ENCODE measurements at regions not wholly inside any gene's neighbourhood (a gene's known extent, or its start where the extent isn't known, plus 50 kb on each side); places are given as distances from the start of the nearest gene placed in this dataset.

- no peaks in the 10 kb centered on the region for H3K36me3 ChIP-seq (ENCODE audit: low read depth, low read length)
- no peaks in the 10 kb centered on the region for H3K79me2 ChIP-seq (ENCODE audit: low read length)
- no peaks in the 10 kb centered on the region for H3K4me1 ChIP-seq (ENCODE audit: insufficient read depth, low read length)
- no peak for DNase-seq
- no peaks in the 10 kb centered on the region for H3F3A ChIP-seq (ENCODE audit: low read length, unreplicated experiment)
- no peak overlapping the region for H3K27ac ChIP-seq (ENCODE audit: low read length)
- intact Hi-C loops (cut with micrococcal nuclease) = no loop called here
- no peak for ATAC-seq
- H3K9me2 ChIP-seq (replicated peaks; ENCODE audit: low read length) = no peaks in the 10 kb centered on the region
- no peak overlapping the region for H3K9ac ChIP-seq (ENCODE audit: low read length)
- CTCF ChIA-PET = no interaction called here
- H4K20me1 ChIP-seq (ENCODE audit: low read length) = no peaks in the 10 kb centered on the region
- H3K4me3 ChIP-seq (ENCODE audit: low read length) = no peak overlapping the region
- no peak overlapping the region for H3K4me2 ChIP-seq (ENCODE audit: low read length)
- TF ChIP-seq EZH2 (IDR thresholded peaks at IDR 0.05; ENCODE audit: low read length, unreplicated experiment) (no peak), EZH2phosphoT487 (IDR thresholded peaks at IDR 0.05; ENCODE audit: borderline replicate concordance, low read length) (no peak)
- TF ChIP-seq, protein P1, sequence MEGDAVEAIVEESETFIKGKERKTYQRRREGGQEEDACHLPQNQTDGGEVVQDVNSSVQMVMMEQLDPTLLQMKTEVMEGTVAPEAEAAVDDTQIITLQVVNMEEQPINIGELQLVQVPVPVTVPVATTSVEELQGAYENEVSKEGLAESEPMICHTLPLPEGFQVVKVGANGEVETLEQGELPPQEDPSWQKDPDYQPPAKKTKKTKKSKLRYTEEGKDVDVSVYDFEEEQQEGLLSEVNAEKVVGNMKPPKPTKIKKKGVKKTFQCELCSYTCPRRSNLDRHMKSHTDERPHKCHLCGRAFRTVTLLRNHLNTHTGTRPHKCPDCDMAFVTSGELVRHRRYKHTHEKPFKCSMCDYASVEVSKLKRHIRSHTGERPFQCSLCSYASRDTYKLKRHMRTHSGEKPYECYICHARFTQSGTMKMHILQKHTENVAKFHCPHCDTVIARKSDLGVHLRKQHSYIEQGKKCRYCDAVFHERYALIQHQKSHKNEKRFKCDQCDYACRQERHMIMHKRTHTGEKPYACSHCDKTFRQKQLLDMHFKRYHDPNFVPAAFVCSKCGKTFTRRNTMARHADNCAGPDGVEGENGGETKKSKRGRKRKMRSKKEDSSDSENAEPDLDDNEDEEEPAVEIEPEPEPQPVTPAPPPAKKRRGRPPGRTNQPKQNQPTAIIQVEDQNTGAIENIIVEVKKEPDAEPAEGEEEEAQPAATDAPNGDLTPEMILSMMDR (conservative IDR thresholded peaks at IDR 0.05; ENCODE audit: low read depth, low read length) = no peak
- no TSS peak for BruUV-seq (replicated peaks)
- H3K9me3 ChIP-seq (ENCODE audit: low read length) = no peaks in the 10 kb centered on the region
- no peaks in the 10 kb centered on the region for H3K27me3 ChIP-seq (ENCODE audit: low read length)
- no peak overlapping the region for H2AFZ ChIP-seq (ENCODE audit: low read length)
- POLR2A ChIA-PET (ENCODE audit: unreplicated experiment) = interaction anchor here (0.7 kb wide), 1 partner anchor 271 kb away, joined by 3 read pairs; no protein-coding TSS in a partner anchor
These were observed 766.9 kb upstream of the ZEB2 start for GRCh38 chr2:145286716-145287275.

- DNase-seq (peak; percentile 43), ATAC-seq (peak; percentile 93)
- intact Hi-C loops (cut with micrococcal nuclease) = no loop called here
- H3K4me1 ChIP-seq (ENCODE audit: insufficient read depth, low read length) = no peaks in the 10 kb centered on the region
- no peak overlapping the region for H3K27ac ChIP-seq (ENCODE audit: low read length)
- H3K9me2 ChIP-seq (replicated peaks; ENCODE audit: low read length) = no peaks in the 10 kb centered on the region
- H3K36me3 ChIP-seq (ENCODE audit: low read depth, low read length) = no peaks in the 10 kb centered on the region
- no peaks in the 10 kb centered on the region for H3K79me2 ChIP-seq (ENCODE audit: low read length)
- no TSS peak for BruUV-seq (replicated peaks)
- H4K20me1 ChIP-seq (ENCODE audit: low read length) = no peaks in the 10 kb centered on the region
- CTCF ChIA-PET = no interaction called here
- H3F3A ChIP-seq (ENCODE audit: low read length, unreplicated experiment) = no peaks in the 10 kb centered on the region
- POLR2A ChIA-PET (ENCODE audit: unreplicated experiment) = interaction anchor here (0.7 kb wide), 1 partner anchor 752 kb away, joined by 3 read pairs; no protein-coding TSS in a partner anchor
- H3K4me2 ChIP-seq (ENCODE audit: low read length) = no peak overlapping the region
- H3K9ac ChIP-seq (ENCODE audit: low read length) = no peak overlapping the region
- TF ChIP-seq, protein P1 (conservative IDR thresholded peaks at IDR 0.05; ENCODE audit: low read depth, low read length) = no peak
- TF ChIP-seq EZH2 (IDR thresholded peaks at IDR 0.05; ENCODE audit: low read length, unreplicated experiment) (no peak), EZH2phosphoT487 (IDR thresholded peaks at IDR 0.05; ENCODE audit: borderline replicate concordance, low read length) (no peak)
- H3K4me3 ChIP-seq (ENCODE audit: low read length) = no peak overlapping the region
- H2AFZ ChIP-seq (ENCODE audit: low read length) = no peak overlapping the region
- H3K9me3 ChIP-seq (ENCODE audit: low read length) = no peaks in the 10 kb centered on the region
- H3K27me3 ChIP-seq (ENCODE audit: low read length) = no peaks in the 10 kb centered on the region
These were observed 764.6 kb upstream of the ZEB2 start for GRCh38 chr2:145284551-145284950.

- no peaks in the 10 kb centered on the region for H3F3A ChIP-seq (ENCODE audit: low read length, unreplicated experiment)
- H3K9me2 ChIP-seq (replicated peaks; ENCODE audit: low read length) = no peaks in the 10 kb centered on the region
- H3K36me3 ChIP-seq (ENCODE audit: low read depth, low read length) = no peaks in the 10 kb centered on the region
- H3K4me3 ChIP-seq (ENCODE audit: low read length) = no peak overlapping the region
- H3K27me3 ChIP-seq (ENCODE audit: low read length) = no peaks in the 10 kb centered on the region
- ATAC-seq = no peak
- DNase-seq = no peak
- H3K9ac ChIP-seq (ENCODE audit: low read length) = no peak overlapping the region
- intact Hi-C loops (cut with micrococcal nuclease) = no loop called here
- H3K79me2 ChIP-seq (ENCODE audit: low read length) = no peaks in the 10 kb centered on the region
- ChIA-PET CTCF (no interaction called here), POLR2A (ENCODE audit: unreplicated experiment) (no interaction called here)
- no peaks in the 10 kb centered on the region for H4K20me1 ChIP-seq (ENCODE audit: low read length)
- H2AFZ ChIP-seq (ENCODE audit: low read length) = no peak overlapping the region
- TF ChIP-seq, protein P1 (conservative IDR thresholded peaks at IDR 0.05; ENCODE audit: low read depth, low read length) = no peak
- TF ChIP-seq EZH2 (IDR thresholded peaks at IDR 0.05; ENCODE audit: low read length, unreplicated experiment) = no peak
- TF ChIP-seq EZH2phosphoT487 (IDR thresholded peaks at IDR 0.05; ENCODE audit: borderline replicate concordance, low read length) = no peak
- no peaks in the 10 kb centered on the region for H3K4me1 ChIP-seq (ENCODE audit: insufficient read depth, low read length)
- no TSS peak for BruUV-seq (replicated peaks)
- no peak overlapping the region for H3K27ac ChIP-seq (ENCODE audit: low read length)
- H3K4me2 ChIP-seq (ENCODE audit: low read length) = no peak overlapping the region
- H3K9me3 ChIP-seq (ENCODE audit: low read length) = no peaks in the 10 kb centered on the region
These were observed 763.2 kb upstream of the ZEB2 start for GRCh38 chr2:145283131-145283530.

Data from PC-3 (cell line).